DMS 273 (cell line): ENCODE measurements at regions not wholly inside any gene's neighbourhood (a gene's known extent, or its start where the extent isn't known, plus 50 kb on each side); places are given as distances from the start of the nearest gene placed in this dataset.
A peak's percentile ranks its signal among the peaks of the same experiment; 100 is the strongest.
"Not testable (repeated sequence)": the region's sequence is repeated elsewhere in the genome, so short reads cannot be mapped to it uniquely, and the experiment has no call there.

Experiments
- DNase-seq: peaks from one replicate; lab custom pipeline; 2025; ENCODE audit not compliant: unreplicated experiment; lab: John Stamatoyannopoulos, UW

- no peak for DNase-seq
Measured at GRCh38 chr1:178606839-178607238, 93.9 kb downstream of the TEX35 start.

- peak; percentile 7 for DNase-seq
Measured at GRCh38 chr1:178607718-178608408, 95.0 kb downstream of the TEX35 start.

- no peak for DNase-seq
Measured at GRCh38 chr1:178609015-178609414, 96.1 kb downstream of the TEX35 start.

GRCh38 chr1:178610690-178611410, 97.9 kb downstream of the TEX35 start:
- DNase-seq: not testable (repeated sequence)

GRCh38 chr1:178612261-178612660, 99.4 kb downstream of the TEX35 start:
- DNase-seq: no peak

- DNase-seq: no peak
Measured at GRCh38 chr1:178613271-178613945, 100.5 kb downstream of the TEX35 start.

- peak; percentile 14 for DNase-seq
Measured at GRCh38 chr1:178614286-178614685, 101.4 kb downstream of the TEX35 start.

GRCh38 chr1:178619042-178619927, 105.8 kb upstream of the RALGPS2 start:
- DNase-seq: no peak

GRCh38 chr1:178620584-178621475, 104.2 kb upstream of the RALGPS2 start:
- DNase-seq: no peak

GRCh38 chr1:178621822-178622221, 103.2 kb upstream of the RALGPS2 start:
- no peak for DNase-seq

GRCh38 chr1:178625695-178626094, 99.3 kb upstream of the RALGPS2 start:
- DNase-seq: no peak

- no peak for DNase-seq
Measured at GRCh38 chr1:178627037-178627436, 98.0 kb upstream of the RALGPS2 start.

GRCh38 chr1:178628637-178629251, 96.3 kb upstream of the RALGPS2 start:
- no peak for DNase-seq

- no peak for DNase-seq
Measured at GRCh38 chr1:178629252-178630154, 95.5 kb upstream of the RALGPS2 start.

GRCh38 chr1:178630417-178630816, 94.6 kb upstream of the RALGPS2 start:
- DNase-seq: no peak

- no peak for DNase-seq
Measured at GRCh38 chr1:178632653-178633052, 92.4 kb upstream of the RALGPS2 start.

- DNase-seq: no peak
Measured at GRCh38 chr1:178633056-178633455, 92.0 kb upstream of the RALGPS2 start.

GRCh38 chr1:178634445-178634844, 90.6 kb upstream of the RALGPS2 start:
- DNase-seq: no peak

GRCh38 chr1:178637841-178638240, 87.2 kb upstream of the RALGPS2 start:
- DNase-seq: no peak
